Common myeloid progenitor, CD34-positive (primary cell): ENCODE measurements at regions not wholly inside any gene's neighbourhood (a gene's known extent, or its start where the extent isn't known, plus 50 kb on each side); places are given as distances from the start of the nearest gene placed in this dataset.

Experiments used
- CTCF ChIA-PET: fragments of 350-600 bp; sonication (Branson Sonifier 250); formaldehyde crosslinking; loops from one replicate; lab custom pipeline; 2021; ENCODE audit warnings: antibody characterized with exemption; lab: Charles Lee
- POLR2A ChIA-PET: fragments of 350-600 bp; sonication (Branson Sonifier 250); formaldehyde crosslinking; loops from one replicate; lab custom pipeline; 2021; ENCODE audit warnings: antibody characterized with exemption; lab: Charles Lee
- DNase-seq, 3 donors: peaks; one replicate each; pipeline versions ENCODE4 v3.0.0 to v3.0.0-alpha.2; 2013
- H3K27ac ChIP-seq, 2 experiments: 1 replicate in 1 of 2; 2 replicates in 1 of 2; pipeline ENCODE4 v1.7.0; 2013; ENCODE audit warnings: inconsistent platforms in 2 of 2, low read length in 2 of 2, mild to moderate bottlenecking in 2 of 2, low read depth in 1 of 2, moderate library complexity in 1 of 2; ENCODE audit not compliant: severe bottlenecking in 2 of 2, insufficient read depth in 1 of 2, poor library complexity in 1 of 2
- H3K27me3 ChIP-seq, 5 experiments: replicated peaks in 2 of 5; 1 replicate in 3 of 5; 2 replicates in 2 of 5; pipeline versions ENCODE4 v1.6.1 to v1.7.0; 2013; ENCODE audit warnings: low read length in 4 of 5, mild to moderate bottlenecking in 2 of 5, moderate library complexity in 2 of 5, inconsistent platforms in 1 of 5; ENCODE audit not compliant: insufficient read depth in 5 of 5, control insufficient read depth in 4 of 5
- H3K36me3 ChIP-seq, 4 experiments: 1 replicate in 2 of 4; 2 replicates in 2 of 4; pipeline versions ENCODE4 v1.6.1 to v1.7.0; 2013; ENCODE audit warnings: low read length in 3 of 4, control low read depth in 1 of 4, mild to moderate bottlenecking in 1 of 4; ENCODE audit not compliant: control insufficient read depth in 4 of 4, insufficient read depth in 4 of 4
- H3K4me1 ChIP-seq, 4 experiments: 1 replicate in 3 of 4; 2 replicates in 1 of 4; pipeline versions ENCODE4 v1.6.1 to v1.7.1; 2013; ENCODE audit warnings: low read length in 3 of 4, mild to moderate bottlenecking in 3 of 4, control low read depth in 1 of 4, inconsistent platforms in 1 of 4, moderate library complexity in 1 of 4; ENCODE audit not compliant: control insufficient read depth in 4 of 4, insufficient read depth in 4 of 4; ENCODE audit errors: control extremely low read depth in 1 of 4
- H3K4me3 ChIP-seq, 7 experiments: 1 replicate in 4 of 7; 2 replicates in 3 of 7; pipeline versions ENCODE4 v1.5.1 to v1.7.0; 2013; ENCODE audit warnings: mild to moderate bottlenecking in 7 of 7, low read length in 6 of 7, moderate library complexity in 6 of 7, inconsistent platforms in 2 of 7, low read depth in 2 of 7, control low read depth in 1 of 7; ENCODE audit not compliant: insufficient read depth in 4 of 7, control insufficient read depth in 1 of 7; ENCODE audit errors: extremely low read depth in 1 of 7
- H3K9me3 ChIP-seq, 5 experiments: 1 replicate in 4 of 5; 2 replicates in 1 of 5; pipeline versions ENCODE4 v1.6.1 to v1.7.1; 2013; ENCODE audit warnings: low read length in 4 of 5, mild to moderate bottlenecking in 2 of 5, inconsistent platforms in 1 of 5, low read depth in 1 of 5, moderate library complexity in 1 of 5; ENCODE audit not compliant: control insufficient read depth in 4 of 5, insufficient read depth in 2 of 5; ENCODE audit errors: control extremely low read depth in 1 of 5
- WGBS: methylation state at CpG from one replicate; pipeline ENCODE4 v1.1.5; 2013; ENCODE audit not compliant: insufficient coverage; 5-methylcytosine and 5-hydroxymethylcytosine counted together

GRCh38 chr11:36711104-36711825 lies 113.2 kb upstream of the RAG2 start:
- DNase-seq, result no peak
- H3K9me3 ChIP-seq, result no peaks in the 10 kb centered on the region
- CTCF ChIA-PET, result interaction anchor here (1.1 to 4.5 kb wide), 6 partner anchors 9 to 36 kb away, joined by 3 to 19 read pairs (median 7); no protein-coding TSS in a partner anchor
- no peak overlapping the region for H3K27ac ChIP-seq
- WGBS, result 100% methylated on average over 2 of the region's 3 CpGs
- no peak overlapping the region for H3K4me3 ChIP-seq
- POLR2A ChIA-PET, result no interaction called here
- no peaks in the 10 kb centered on the region for H3K36me3 ChIP-seq
- peaks cover 1 to 25% (median 4%) of the 10 kb centered on the region in 4 experiments for H3K4me1 ChIP-seq
- H3K27me3 ChIP-seq, result no peaks in the 10 kb centered on the region
